Activated T-cell treated with anti-CD3 and anti-CD28 coated beads, Interleukin-2, amount 50 U/mL, for 4 hours (primary cell): ENCODE measurements at regions not wholly inside any gene's neighbourhood (a gene's known extent, or its start where the extent isn't known, plus 50 kb on each side); places are given as distances from the start of the nearest gene placed in this dataset.

ENCODE experiments used
- ATAC-seq, 2 donors: fragments of 200-7000 bp; cut with Tn5 transposase; one replicate each; pipeline ENCODE4 v1.10.0; 2021
- DNase-seq: peaks from one replicate; pipeline ENCODE4 v3.0.0-alpha.2; 2020
- H3K27me3 Mint-ChIP-seq: one replicate; pipeline ENCODE4 v1.8.0; 2021; ENCODE audit warnings: low read depth, mixed read lengths
- H3K36me3 Mint-ChIP-seq: one replicate; pipeline ENCODE4 v1.8.0; 2022; ENCODE audit warnings: mixed read lengths; ENCODE audit not compliant: insufficient read depth
- H3K4me1 Mint-ChIP-seq: one replicate; pipeline ENCODE4 v1.8.0; 2021; ENCODE audit warnings: low read depth, mixed read lengths
- H3K4me3 Mint-ChIP-seq: one replicate; pipeline ENCODE4 v1.8.0; 2021; ENCODE audit warnings: mild to moderate bottlenecking, moderate library complexity, mixed read lengths
- H3K9me3 Mint-ChIP-seq: one replicate; pipeline ENCODE4 v1.8.0; 2021; ENCODE audit warnings: mixed read lengths

- DNase-seq, result no peak
- H3K9me3 Mint-ChIP-seq, result no peaks in the 10 kb centered on the region
- no peaks in the 10 kb centered on the region for H3K36me3 Mint-ChIP-seq
- H3K4me3 Mint-ChIP-seq, result no peak overlapping the region
- H3K27me3 Mint-ChIP-seq, result no peaks in the 10 kb centered on the region
- ATAC-seq, result no peak
- H3K4me1 Mint-ChIP-seq, result no peaks in the 10 kb centered on the region
Measured at GRCh38 chr5:167900340-167900935, 391.0 kb upstream of the WWC1 start.

GRCh38 chr5:167902298-167902697 lies 389.1 kb upstream of the WWC1 start:
- Mint-ChIP-seq H3K27me3 (no peaks in the 10 kb centered on the region), H3K36me3 (no peaks in the 10 kb centered on the region), H3K9me3 (no peaks in the 10 kb centered on the region), H3K4me1 (no peaks in the 10 kb centered on the region), H3K4me3 (no peak overlapping the region)
- ATAC-seq, result no peak
- no peak for DNase-seq

- Mint-ChIP-seq H3K36me3 (no peaks in the 10 kb centered on the region), H3K27me3 (no peaks in the 10 kb centered on the region), H3K4me3 (no peak overlapping the region), H3K4me1 (no peaks in the 10 kb centered on the region), H3K9me3 (no peaks in the 10 kb centered on the region)
- ATAC-seq (no peak), DNase-seq (no peak)
Measured at GRCh38 chr5:167903243-167903642, 388.2 kb upstream of the WWC1 start.

- H3K27me3 Mint-ChIP-seq, result no peaks in the 10 kb centered on the region
- H3K4me1 Mint-ChIP-seq, result no peaks in the 10 kb centered on the region
- DNase-seq, result no peak
- H3K9me3 Mint-ChIP-seq, result no peaks in the 10 kb centered on the region
- no peaks in the 10 kb centered on the region for H3K36me3 Mint-ChIP-seq
- no peak for ATAC-seq
- H3K4me3 Mint-ChIP-seq, result no peak overlapping the region
Measured at GRCh38 chr5:167903659-167904058, 387.8 kb upstream of the WWC1 start.

GRCh38 chr5:167905919-167906853 lies 385.3 kb upstream of the WWC1 start:
- ATAC-seq, result no peak
- Mint-ChIP-seq H3K36me3 (no peaks in the 10 kb centered on the region), H3K4me1 (no peaks in the 10 kb centered on the region), H3K4me3 (no peak overlapping the region), H3K27me3 (no peaks in the 10 kb centered on the region), H3K9me3 (no peaks in the 10 kb centered on the region)
- DNase-seq, result no peak

- H3K4me1 Mint-ChIP-seq, result no peaks in the 10 kb centered on the region
- H3K36me3 Mint-ChIP-seq, result no peaks in the 10 kb centered on the region
- H3K9me3 Mint-ChIP-seq, result no peaks in the 10 kb centered on the region
- H3K27me3 Mint-ChIP-seq, result no peaks in the 10 kb centered on the region
- DNase-seq, result no peak
- H3K4me3 Mint-ChIP-seq, result no peak overlapping the region
- ATAC-seq, result no peak
Measured at GRCh38 chr5:167908606-167909005, 382.8 kb upstream of the WWC1 start.

GRCh38 chr5:167912941-167913665 lies 378.3 kb upstream of the WWC1 start:
- Mint-ChIP-seq H3K36me3 (no peaks in the 10 kb centered on the region), H3K27me3 (no peaks in the 10 kb centered on the region), H3K9me3 (peaks cover 3% of the 10 kb centered on the region), H3K4me1 (no peaks in the 10 kb centered on the region), H3K4me3 (no peak overlapping the region)
- no peak for DNase-seq
- ATAC-seq, result no peak

GRCh38 chr5:167915237-167915636 lies 376.2 kb upstream of the WWC1 start:
- ATAC-seq (no peak), DNase-seq (no peak)
- Mint-ChIP-seq H3K27me3 (no peaks in the 10 kb centered on the region), H3K4me3 (no peak overlapping the region), H3K36me3 (no peaks in the 10 kb centered on the region), H3K9me3 (peaks cover 3% of the 10 kb centered on the region), H3K4me1 (no peaks in the 10 kb centered on the region)

GRCh38 chr5:167916261-167916691 lies 375.2 kb upstream of the WWC1 start:
- DNase-seq (no peak), ATAC-seq (no peak)
- H3K36me3 Mint-ChIP-seq, result no peaks in the 10 kb centered on the region
- H3K9me3 Mint-ChIP-seq, result peaks cover 3% of the 10 kb centered on the region
- H3K27me3 Mint-ChIP-seq, result no peaks in the 10 kb centered on the region
- H3K4me1 Mint-ChIP-seq, result no peaks in the 10 kb centered on the region
- H3K4me3 Mint-ChIP-seq, result no peak overlapping the region

- ATAC-seq, result no peak
- H3K4me3 Mint-ChIP-seq, result no peak overlapping the region
- H3K9me3 Mint-ChIP-seq, result peaks cover 3% of the 10 kb centered on the region
- H3K36me3 Mint-ChIP-seq, result no peaks in the 10 kb centered on the region
- no peak for DNase-seq
- no peaks in the 10 kb centered on the region for H3K4me1 Mint-ChIP-seq
- H3K27me3 Mint-ChIP-seq, result no peaks in the 10 kb centered on the region
Measured at GRCh38 chr5:167916706-167917105, 374.7 kb upstream of the WWC1 start.

GRCh38 chr5:167918184-167918812 lies 373.1 kb upstream of the WWC1 start:
- Mint-ChIP-seq H3K4me3 (no peak overlapping the region), H3K9me3 (peaks cover 3% of the 10 kb centered on the region), H3K36me3 (no peaks in the 10 kb centered on the region), H3K4me1 (no peaks in the 10 kb centered on the region), H3K27me3 (no peaks in the 10 kb centered on the region)
- DNase-seq (no peak), ATAC-seq (no peak)

- Mint-ChIP-seq H3K36me3 (no peaks in the 10 kb centered on the region), H3K4me1 (no peaks in the 10 kb centered on the region), H3K9me3 (peaks cover 3% of the 10 kb centered on the region), H3K4me3 (no peak overlapping the region), H3K27me3 (no peaks in the 10 kb centered on the region)
- ATAC-seq (no peak), DNase-seq (no peak)
Measured at GRCh38 chr5:167918813-167919483, 372.5 kb upstream of the WWC1 start.

- Mint-ChIP-seq H3K4me1 (no peaks in the 10 kb centered on the region), H3K9me3 (peaks cover 3% of the 10 kb centered on the region), H3K27me3 (no peaks in the 10 kb centered on the region), H3K36me3 (no peaks in the 10 kb centered on the region), H3K4me3 (no peak overlapping the region)
- no peak for DNase-seq
- ATAC-seq, result no peak
Measured at GRCh38 chr5:167920589-167920988, 370.9 kb upstream of the WWC1 start.

GRCh38 chr5:167921796-167922195 lies 369.6 kb upstream of the WWC1 start:
- Mint-ChIP-seq H3K4me1 (no peaks in the 10 kb centered on the region), H3K36me3 (no peaks in the 10 kb centered on the region), H3K27me3 (no peaks in the 10 kb centered on the region), H3K4me3 (no peak overlapping the region), H3K9me3 (peaks cover 4% of the 10 kb centered on the region)
- DNase-seq (no peak), ATAC-seq (no peak)
